PC-9 (cell line): ENCODE measurements at regions not wholly inside any gene's neighbourhood (a gene's known extent, or its start where the extent isn't known, plus 50 kb on each side); places are given as distances from the start of the nearest gene placed in this dataset.

Experiments
- BruUV-seq: library from RNA; stranded (reverse); fragments of 400-500 nt; replicated peaks from 2 replicates; lab custom pipeline; 2021; lab: Mats Ljungman, UMichigan
- CTCF ChIA-PET: fragments of 300-600 bp; sonication (Branson Sonifier 250); formaldehyde crosslinking; loops from one replicate; lab custom pipeline; 2022; ENCODE audit warnings: antibody characterized with exemption; lab: Charles Lee
- POLR2A ChIA-PET: fragments of 300-600 bp; sonication (Branson Sonifier 250); formaldehyde crosslinking; loops from one replicate; lab custom pipeline; 2022; ENCODE audit warnings: antibody characterized with exemption; ENCODE audit not compliant: unreplicated experiment; lab: Charles Lee
- DNase-seq, 2 experiments: peaks; one replicate each; pipeline versions ENCODE4 v3.0.0 to v3.0.0-alpha.2; 2015 to 2022; ENCODE audit warnings: mixed read lengths in 1 of 2
- H2AFZ ChIP-seq: fragments of 200-600 bp; sonication (generic); 2 replicates; pipeline ENCODE4 v1.8.1; 2017; ENCODE audit warnings: antibody characterized with exemption
- H3F3A ChIP-seq: fragments of 200-600 bp; sonication (generic); 2 replicates; pipeline ENCODE4 v1.8.1; 2017; ENCODE audit warnings: antibody characterized with exemption, mild to moderate bottlenecking, low read depth; ENCODE audit not compliant: insufficient read depth
- H3K27ac ChIP-seq: fragments of 200-600 bp; sonication (generic); 2 replicates; pipeline ENCODE4 v1.6.1; 2016; ENCODE audit warnings: mixed run types
- H3K27me3 ChIP-seq: fragments of 200-600 bp; sonication (generic); 2 replicates; pipeline ENCODE4 v1.6.1; 2016; ENCODE audit warnings: low read depth, mixed run types; ENCODE audit not compliant: insufficient read depth
- H3K36me3 ChIP-seq: fragments of 200-600 bp; sonication (generic); 2 replicates; pipeline ENCODE4 v1.6.1; 2016; ENCODE audit warnings: low read depth, mixed run types
- H3K4me1 ChIP-seq: fragments of 200-600 bp; sonication (generic); replicated peaks from 2 replicates; pipeline ENCODE4 v1.6.1; 2016; ENCODE audit warnings: mixed run types; ENCODE audit not compliant: insufficient read depth
- H3K4me2 ChIP-seq: fragments of 200-600 bp; sonication (generic); 2 replicates; pipeline ENCODE4 v1.6.1; 2017; ENCODE audit warnings: mixed run types
- H3K4me3 ChIP-seq: fragments of 200-600 bp; sonication (generic); 2 replicates; pipeline ENCODE4 v1.6.1; 2016; ENCODE audit warnings: mixed run types
- H3K79me2 ChIP-seq: fragments of 200-600 bp; sonication (generic); 2 replicates; pipeline ENCODE4 v1.6.1; 2017; ENCODE audit warnings: low read depth, mixed run types
- H3K9me2 ChIP-seq: fragments of 200-600 bp; sonication (generic); 2 replicates; pipeline ENCODE4 v1.8.1; 2017; ENCODE audit warnings: mild to moderate bottlenecking; ENCODE audit not compliant: insufficient read depth
- H3K9me3 ChIP-seq: fragments of 200-600 bp; sonication (generic); 2 replicates; pipeline ENCODE4 v1.8.1; 2016; ENCODE audit warnings: low read depth; ENCODE audit not compliant: insufficient read depth
- H4K20me1 ChIP-seq: fragments of 200-600 bp; sonication (generic); 2 replicates; pipeline ENCODE4 v1.8.1; 2017; ENCODE audit not compliant: insufficient read depth
- EZH2 ChIP-seq: fragments of 200-600 bp; sonication (generic); IDR thresholded peaks from 2 replicates; pipeline ENCODE4 v1.8.0; 2017; ENCODE audit warnings: antibody characterized with exemption, low read depth
- intact Hi-C: fragments of 100-400 bp; cut with micrococcal nuclease; formaldehyde crosslinking; loops from one replicate; pipeline ENCODE4 v1.10.0; 2022; ENCODE audit not compliant: unreplicated experiment
- TF ChIP-seq, protein P1 (sequence below): fragments of 200-600 bp; sonication (generic); conservative IDR thresholded peaks from 2 replicates; pipeline ENCODE4 v1.6.1; 2017; ENCODE audit warnings: mixed run types, antibody characterized with exemption, mild to moderate bottlenecking, moderate library complexity

DNA sequence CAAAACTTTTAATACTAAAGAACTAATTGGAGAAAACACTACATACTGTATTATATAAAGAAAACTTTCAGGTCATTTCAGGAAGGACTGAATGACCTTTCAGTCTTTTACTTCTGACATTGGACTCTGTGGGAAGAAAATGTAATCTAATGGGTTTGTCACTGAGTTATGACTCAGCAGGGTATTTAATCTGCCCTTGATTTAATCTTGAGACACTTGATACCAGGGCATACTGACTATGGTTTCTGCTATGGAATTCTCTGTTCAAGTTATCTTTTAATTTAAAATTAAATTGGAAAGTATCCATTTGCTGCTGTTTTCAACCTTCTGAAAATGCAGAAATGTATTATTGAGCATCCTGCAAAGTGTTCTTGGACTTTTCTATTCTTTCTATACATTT lies 354.2 kb upstream of the GALNT5 start:
- Histone ChIP-seq H3K9me2 (no peaks in the 10 kb centered on the region), H3K9me3 (no peaks in the 10 kb centered on the region), H2AFZ (no peak overlapping the region), H3K4me3 (no peak overlapping the region), H3K27ac (0 out of 2 replicates have a peak overlapping the region, but pooled peaks have one; percentile 9), H3K27me3 (no peaks in the 10 kb centered on the region), H3K36me3 (no peaks in the 10 kb centered on the region), H3K4me2 (no peak overlapping the region), H3F3A (no peaks in the 10 kb centered on the region), H4K20me1 (no peaks in the 10 kb centered on the region), H3K4me1 (peaks cover 6% of the 10 kb centered on the region; the same call in 1 of the 2 replicates), H3K79me2 (no peaks in the 10 kb centered on the region)
- DNase-seq: no peak
- BruUV-seq: no TSS peak
- no peak for TF ChIP-seq EZH2
- TF ChIP-seq, protein P1, sequence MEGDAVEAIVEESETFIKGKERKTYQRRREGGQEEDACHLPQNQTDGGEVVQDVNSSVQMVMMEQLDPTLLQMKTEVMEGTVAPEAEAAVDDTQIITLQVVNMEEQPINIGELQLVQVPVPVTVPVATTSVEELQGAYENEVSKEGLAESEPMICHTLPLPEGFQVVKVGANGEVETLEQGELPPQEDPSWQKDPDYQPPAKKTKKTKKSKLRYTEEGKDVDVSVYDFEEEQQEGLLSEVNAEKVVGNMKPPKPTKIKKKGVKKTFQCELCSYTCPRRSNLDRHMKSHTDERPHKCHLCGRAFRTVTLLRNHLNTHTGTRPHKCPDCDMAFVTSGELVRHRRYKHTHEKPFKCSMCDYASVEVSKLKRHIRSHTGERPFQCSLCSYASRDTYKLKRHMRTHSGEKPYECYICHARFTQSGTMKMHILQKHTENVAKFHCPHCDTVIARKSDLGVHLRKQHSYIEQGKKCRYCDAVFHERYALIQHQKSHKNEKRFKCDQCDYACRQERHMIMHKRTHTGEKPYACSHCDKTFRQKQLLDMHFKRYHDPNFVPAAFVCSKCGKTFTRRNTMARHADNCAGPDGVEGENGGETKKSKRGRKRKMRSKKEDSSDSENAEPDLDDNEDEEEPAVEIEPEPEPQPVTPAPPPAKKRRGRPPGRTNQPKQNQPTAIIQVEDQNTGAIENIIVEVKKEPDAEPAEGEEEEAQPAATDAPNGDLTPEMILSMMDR: no peak
- ChIA-PET POLR2A (no interaction called here), CTCF (no interaction called here)
- intact Hi-C loops: no loop called here

DNA sequence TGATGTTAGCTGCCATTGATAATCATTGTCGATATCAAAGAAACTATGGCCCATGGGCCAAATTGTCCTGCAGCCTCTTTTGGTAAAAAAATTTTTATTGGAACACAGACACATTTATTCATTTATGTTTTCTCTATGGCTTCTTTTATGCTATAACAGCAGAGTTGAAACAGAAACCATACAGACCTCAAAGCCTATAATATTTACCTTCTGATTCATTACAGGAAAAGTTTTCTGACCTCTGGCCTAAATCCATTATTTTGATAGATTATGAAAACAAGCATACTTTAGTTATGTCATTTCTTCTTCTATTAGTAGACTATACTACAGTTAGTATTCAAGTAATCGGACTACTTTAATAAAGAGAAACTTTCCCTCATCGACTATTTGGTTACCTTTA lies 349.7 kb upstream of the GALNT5 start:
- no TSS peak for BruUV-seq
- Histone ChIP-seq H3K4me1 (peaks cover 13% of the 10 kb centered on the region), H4K20me1 (no peaks in the 10 kb centered on the region), H3K27ac (no peak overlapping the region), H3K4me3 (no peak overlapping the region), H3K9me2 (no peaks in the 10 kb centered on the region), H3F3A (no peaks in the 10 kb centered on the region), H2AFZ (no peak overlapping the region), H3K4me2 (no peak overlapping the region), H3K36me3 (no peaks in the 10 kb centered on the region), H3K79me2 (no peaks in the 10 kb centered on the region), H3K9me3 (no peaks in the 10 kb centered on the region), H3K27me3 (no peaks in the 10 kb centered on the region)
- ChIA-PET POLR2A (no interaction called here), CTCF (no interaction called here)
- DNase-seq: peak in 1 of 2 experiments; percentile 41
- TF ChIP-seq, protein P1: no peak
- no peak for TF ChIP-seq EZH2
- intact Hi-C loops: loop anchor here (2.0 kb wide), 1 partner anchor 27 kb away; no protein-coding TSS in a partner anchor

DNA sequence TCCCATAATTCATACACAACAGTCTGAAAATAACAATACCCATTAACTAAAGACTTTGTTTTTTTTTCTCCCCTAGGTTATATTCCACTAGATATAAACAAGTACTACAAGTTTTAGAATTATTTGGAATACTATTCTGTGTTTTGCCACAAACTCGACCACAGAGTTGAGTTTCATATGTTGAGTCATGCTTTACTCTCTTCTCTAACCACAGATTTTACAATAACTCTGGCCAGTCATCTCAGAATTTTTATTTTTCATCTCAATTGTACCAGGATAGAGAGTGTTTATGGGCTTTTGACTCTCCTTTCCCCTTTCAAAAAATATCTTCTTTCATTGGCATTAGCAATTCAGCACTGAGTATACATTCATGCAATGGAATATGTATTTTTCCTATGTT lies 348.7 kb upstream of the GALNT5 start:
- BruUV-seq: no TSS peak
- no peaks in the 10 kb centered on the region for H3K9me2 ChIP-seq
- H3F3A ChIP-seq: no peaks in the 10 kb centered on the region
- H3K27ac ChIP-seq: peak overlapping the region; percentile 34; the same call in 1 of the 2 replicates
- H3K79me2 ChIP-seq: no peaks in the 10 kb centered on the region
- H3K36me3 ChIP-seq: no peaks in the 10 kb centered on the region
- peaks cover 13% of the 10 kb centered on the region for H3K4me1 ChIP-seq
- no peaks in the 10 kb centered on the region for H3K27me3 ChIP-seq
- no peak for DNase-seq
- POLR2A ChIA-PET: interaction anchor here (0.7 kb wide), 1 partner anchor 24 kb away, joined by 3 read pairs; no protein-coding TSS in a partner anchor
- no peak overlapping the region for H3K4me2 ChIP-seq
- no peak for TF ChIP-seq EZH2
- TF ChIP-seq, protein P1: no peak
- H3K4me3 ChIP-seq: no peak overlapping the region
- intact Hi-C loops: loop anchor here (2.0 kb wide), 1 partner anchor 26 kb away; no protein-coding TSS in a partner anchor
- H4K20me1 ChIP-seq: no peaks in the 10 kb centered on the region
- CTCF ChIA-PET: no interaction called here
- H3K9me3 ChIP-seq: no peaks in the 10 kb centered on the region
- H2AFZ ChIP-seq: no peak overlapping the region
